GM19324 (cell line): ENCODE measurements at regions not wholly inside any gene's neighbourhood (a gene's known extent, or its start where the extent isn't known, plus 50 kb on each side); places are given as distances from the start of the nearest gene placed in this dataset.

Experiments
- ATAC-seq: cut with Tn5 transposase; IDR thresholded peaks from one replicate; pipeline ENCODE4 v1.9.1; 2021; ENCODE audit warnings: mild to moderate bottlenecking, moderate library complexity; ENCODE audit not compliant: unreplicated experiment, low FRiP score

DNA sequence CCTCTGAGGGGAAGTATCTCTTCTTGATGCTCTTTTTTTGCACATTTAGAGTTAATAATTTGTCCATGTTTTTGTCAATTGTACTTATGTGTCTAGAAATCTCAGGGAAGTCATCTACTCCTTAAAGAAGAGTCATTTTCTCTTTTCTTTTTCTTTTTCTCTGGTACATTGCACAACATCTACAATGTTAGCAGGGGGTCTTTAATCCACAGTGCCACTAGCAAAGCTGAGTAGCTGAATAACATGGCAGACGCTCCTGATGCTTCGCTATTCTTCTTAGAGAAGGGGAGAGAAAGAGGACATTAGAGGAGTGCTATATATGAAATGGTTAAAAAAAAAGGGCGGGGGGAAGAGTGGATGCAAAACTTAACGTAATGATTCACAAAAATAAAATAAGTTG is 399.6 kb upstream of the CWC22 start:
- ATAC-seq: no peak

DNA sequence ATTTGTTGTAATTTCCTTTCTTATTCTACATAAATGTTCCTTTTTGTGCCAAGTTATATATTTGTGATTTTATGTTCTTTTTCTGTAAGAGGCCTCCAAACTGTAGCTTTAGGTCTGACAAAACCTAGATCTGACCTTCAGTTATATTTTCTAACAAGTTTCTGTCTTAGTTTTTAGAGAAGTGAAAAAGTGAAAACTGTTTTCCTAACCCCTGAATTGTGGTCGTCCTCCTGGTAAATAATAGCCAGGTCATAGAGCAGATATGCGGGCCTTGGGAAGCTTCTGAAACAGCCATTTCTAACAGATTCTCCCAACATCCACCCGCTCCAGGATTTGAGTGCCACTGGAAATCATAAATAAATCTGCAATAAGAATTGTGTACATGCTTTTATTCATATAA is 398.4 kb upstream of the CWC22 start:
- ATAC-seq: no peak

GRCh38 chr2:180394305-180394704 is 387.2 kb upstream of the CWC22 start:
- no peak for ATAC-seq

DNA sequence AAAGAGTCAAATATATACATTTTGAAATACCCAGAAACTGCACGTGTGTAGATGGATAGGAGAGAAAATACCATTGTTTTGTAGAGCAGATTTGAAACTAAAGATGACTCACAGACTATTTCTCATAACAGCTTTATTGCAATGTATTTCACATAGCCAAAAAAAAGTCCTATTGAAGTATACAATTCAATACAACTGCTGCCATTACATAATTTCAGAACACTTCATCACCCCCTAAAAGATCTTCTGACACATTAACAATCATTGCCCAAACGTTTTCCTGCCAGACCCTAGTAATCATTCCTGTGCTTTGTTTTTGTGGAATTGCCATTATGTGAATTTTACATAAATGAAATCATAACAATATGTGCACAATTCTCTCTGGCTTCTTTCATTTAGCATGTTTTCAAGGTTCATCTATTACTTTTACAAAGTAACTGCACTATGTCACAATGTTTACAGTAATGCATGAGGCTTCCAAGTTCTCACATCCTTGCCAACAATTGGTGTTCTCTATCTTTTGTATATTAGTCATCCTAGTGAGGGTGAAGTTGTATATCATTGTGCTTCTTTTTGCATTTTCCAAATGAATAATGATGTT is 378.6 kb upstream of the CWC22 start:
- no peak for ATAC-seq

GRCh38 chr2:180376066-180376465 is 369.0 kb upstream of the CWC22 start:
- ATAC-seq: no peak

DNA sequence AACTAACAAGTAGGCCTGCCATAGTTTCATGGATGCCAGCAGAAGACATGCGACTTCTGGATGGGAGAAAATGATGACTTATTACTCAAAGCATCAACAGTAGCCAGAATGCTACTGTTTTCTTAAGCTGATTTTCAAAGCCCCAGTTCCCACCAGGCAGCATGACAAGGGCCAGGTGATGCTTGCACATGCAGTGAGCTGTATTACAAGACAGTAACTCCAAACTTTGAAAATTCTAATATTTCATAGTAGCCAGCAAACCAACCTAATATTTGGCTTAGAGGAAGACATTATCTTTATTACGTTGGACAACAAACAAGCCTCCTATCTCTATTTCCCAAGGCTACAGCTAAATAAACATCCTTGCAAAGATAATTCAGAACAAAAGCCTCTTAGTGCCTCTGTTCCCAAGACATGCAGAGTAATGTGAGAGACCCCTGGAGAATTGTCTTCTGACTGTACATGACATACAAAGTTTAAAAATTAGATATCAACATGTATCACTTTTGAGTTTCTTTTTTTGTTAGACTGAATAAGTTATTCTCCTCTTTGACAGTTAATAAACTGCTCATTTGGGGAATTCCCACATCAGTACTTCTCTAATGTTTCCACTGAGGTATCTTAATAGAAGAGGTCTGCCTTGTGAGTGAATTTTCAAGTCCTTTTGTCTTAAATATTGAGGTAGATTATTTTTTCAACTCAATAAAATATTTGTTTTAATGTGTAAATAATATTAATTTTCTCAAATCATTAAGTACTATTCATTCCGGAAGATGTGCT is 367.6 kb upstream of the CWC22 start:
- no peak for ATAC-seq

- ATAC-seq: no peak
Observed at GRCh38 chr2:180370511-180371205, 363.6 kb upstream of the CWC22 start.

DNA sequence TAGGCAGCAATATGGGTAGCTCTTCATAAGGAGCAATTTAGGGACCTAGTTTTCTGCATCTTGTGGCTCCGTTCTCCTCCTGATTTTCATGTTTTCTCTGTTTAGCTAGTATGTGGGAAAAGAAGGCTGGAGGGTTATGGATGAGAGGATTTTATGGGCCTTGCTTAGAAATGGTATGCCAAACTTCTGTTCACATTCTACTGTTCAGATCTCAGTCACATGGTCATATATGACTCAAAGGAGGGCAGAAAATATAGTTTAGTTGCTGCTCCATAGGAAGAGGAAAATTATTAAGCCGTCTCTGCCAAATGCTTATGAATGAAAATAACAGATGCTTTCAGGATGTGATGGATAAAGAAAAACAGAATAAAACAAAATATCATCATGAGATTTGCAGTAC is 361.8 kb upstream of the CWC22 start:
- no peak for ATAC-seq

DNA sequence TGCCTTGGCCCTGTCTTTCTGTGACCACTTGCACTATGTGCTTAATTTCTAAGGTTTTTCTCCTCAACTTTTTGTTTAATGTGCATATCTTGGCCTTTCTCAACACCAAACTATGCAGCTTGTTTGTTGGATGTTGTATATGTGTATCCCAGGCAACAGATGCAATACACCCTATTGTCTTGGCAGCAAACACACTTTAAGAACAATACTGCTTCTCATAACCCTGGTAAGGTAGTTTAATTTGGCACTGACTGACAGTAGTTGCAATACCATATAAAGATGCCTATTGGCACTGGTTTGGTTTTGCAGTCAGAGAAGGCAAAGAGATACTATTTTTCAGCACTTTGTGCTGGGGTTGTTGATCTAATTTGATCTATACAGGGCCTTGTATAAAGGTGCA is 360.7 kb upstream of the CWC22 start:
- ATAC-seq: no peak

- ATAC-seq: no peak
Observed at GRCh38 chr2:180366481-180366880, 359.4 kb upstream of the CWC22 start.

DNA sequence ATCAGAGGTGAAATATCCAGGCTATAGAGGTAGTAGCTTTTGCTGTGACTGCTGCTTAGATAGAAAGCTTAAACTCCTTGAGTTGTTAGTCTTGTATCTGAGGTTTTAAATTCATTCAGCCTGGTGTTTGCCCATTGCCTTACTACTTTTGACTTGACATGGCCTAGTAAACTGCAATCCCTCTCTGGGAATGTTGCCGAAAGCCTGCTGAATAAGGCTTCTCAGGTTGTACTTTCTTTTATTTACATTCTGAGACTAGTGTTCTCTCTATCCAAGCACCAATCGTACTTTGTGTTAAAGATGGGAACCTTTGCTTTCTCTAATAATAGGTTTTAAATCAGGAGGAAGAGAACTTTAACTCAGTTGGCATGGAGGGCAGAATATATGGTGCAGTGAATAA is 357.6 kb upstream of the CWC22 start:
- ATAC-seq: no peak

DNA sequence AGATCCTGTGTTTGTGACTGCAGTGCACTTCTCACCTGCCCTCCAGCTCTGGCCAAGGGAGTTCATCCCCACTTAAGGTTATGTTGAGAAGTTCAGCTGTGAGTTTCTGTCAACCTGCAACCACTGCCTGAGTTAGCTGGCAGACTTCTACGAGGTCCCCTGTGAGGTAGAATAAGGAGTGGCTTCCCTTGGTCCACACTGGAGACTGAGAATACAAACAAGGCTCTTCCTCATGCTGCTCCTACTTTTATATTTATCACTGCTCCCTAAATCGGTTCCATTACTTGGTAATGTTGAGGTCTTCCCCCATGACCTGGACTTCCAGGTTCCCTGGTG is 353.2 kb upstream of the CWC22 start:
- peak; percentile 61 for ATAC-seq

DNA sequence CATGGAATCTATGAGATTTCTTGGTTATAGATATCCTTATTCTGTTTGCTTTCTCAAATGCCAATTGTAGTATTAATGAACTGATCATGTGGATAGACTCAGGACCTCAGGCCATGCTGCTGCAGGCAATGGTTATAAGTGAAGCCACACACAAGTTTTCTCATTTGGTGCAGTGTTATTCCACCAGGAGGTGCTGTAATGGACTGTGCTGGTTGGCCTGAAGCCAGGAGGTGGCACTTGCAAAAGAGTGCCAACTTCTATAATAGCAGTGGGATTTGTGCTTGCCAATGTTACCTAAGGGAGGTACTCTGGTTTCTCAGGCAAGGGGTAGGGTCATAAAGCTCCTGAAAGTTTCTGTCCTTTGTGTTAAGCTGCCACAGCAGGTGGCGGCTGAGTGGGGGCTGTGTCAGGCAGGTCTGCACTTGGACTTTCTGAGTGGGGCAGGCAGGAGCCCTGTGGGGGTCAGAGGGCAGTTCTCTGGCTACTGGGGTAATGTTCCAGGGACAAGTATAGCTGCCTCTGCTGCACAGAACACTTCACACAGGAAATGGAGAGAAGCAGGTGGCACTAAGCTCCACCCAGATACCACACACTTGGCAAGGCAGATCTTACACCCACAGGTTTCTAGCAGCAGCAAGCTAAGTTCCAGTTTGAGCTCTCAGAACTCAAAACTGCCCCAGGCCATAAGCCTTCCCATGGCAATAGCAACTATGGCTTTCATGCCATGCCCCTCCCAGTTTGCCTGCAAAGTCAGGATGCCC is 352.6 kb upstream of the CWC22 start:
- ATAC-seq: peak; percentile 99

DNA sequence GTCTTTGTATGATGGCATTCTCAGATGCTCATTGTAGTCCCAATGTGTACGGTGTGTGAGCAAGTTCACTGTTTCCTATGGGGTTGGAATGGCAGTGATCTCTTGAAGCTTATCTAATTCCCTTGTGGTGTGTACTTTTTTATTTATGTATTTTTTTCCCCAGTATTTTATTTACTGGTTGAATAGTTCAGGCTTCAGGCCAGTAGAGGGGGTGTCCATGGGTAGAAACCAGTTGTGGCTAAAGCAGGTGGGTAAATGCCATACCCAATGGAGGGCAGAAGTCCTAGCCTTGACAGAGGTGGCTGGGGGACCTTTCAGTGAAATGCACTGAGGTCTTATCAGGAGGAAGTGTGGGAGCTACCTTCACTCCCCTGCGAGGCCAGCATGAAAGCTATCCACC is 351.4 kb upstream of the CWC22 start:
- ATAC-seq: no peak

- ATAC-seq: no peak
Observed at GRCh38 chr2:180356676-180357075, 349.6 kb upstream of the CWC22 start.

- ATAC-seq: no peak
Observed at GRCh38 chr2:180352620-180353019, 345.5 kb upstream of the CWC22 start.

DNA sequence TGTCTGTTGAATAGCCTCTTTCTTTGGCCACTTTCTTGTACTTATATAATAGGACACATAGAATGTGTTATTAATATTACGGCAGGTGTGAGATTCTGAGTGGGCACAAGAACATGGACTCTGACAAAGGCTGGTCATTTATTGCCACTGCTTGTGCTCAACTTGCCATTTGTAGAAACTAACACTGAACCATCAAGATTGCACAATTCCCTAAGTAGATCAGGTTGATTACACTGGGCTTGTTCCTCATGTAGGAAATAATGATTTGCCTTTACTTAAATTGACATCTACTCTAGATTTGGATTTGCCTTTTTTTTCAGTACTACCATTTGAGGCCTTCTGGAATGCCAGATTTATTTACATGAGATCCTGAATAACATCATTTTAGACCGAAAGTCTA is 342.7 kb upstream of the CWC22 start:
- no peak for ATAC-seq

DNA sequence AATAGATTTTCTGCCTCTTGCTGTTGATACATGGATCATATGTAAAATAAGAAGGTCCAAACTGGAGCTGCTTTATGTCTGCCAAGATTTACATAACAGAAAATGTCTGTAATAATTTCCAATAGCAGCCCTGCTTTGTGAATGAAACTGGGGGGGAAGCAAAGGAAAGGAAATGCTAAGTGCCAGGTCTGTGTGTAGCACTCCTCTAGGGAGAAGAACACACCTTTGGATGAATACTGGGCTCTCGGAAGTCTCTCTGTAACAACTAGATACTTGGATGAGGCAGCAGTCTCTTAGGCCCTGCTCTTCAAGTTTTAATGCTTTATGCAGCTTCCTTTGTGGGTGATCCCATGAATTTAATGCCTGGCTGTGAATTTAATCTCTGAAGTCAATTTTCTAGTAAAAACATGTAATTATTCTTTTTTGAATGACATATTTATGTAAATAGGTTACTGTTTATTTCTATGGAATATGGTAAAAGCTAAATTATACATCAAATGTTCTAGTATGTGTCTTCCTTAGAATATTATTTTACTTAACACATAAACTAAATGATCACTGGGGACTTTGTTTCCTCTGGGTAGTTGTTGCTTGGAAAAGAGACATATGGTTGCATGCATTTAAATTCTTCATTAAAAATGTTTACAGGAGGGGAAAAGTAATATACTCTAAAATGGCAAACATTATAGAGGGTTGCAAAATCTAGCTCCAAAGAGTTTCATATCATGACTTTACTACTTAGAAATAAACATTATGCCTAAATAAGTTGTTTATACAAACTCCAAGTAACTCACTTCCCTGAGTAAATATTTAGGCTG is 336.6 kb upstream of the CWC22 start:
- no peak for ATAC-seq

GRCh38 chr2:180337136-180337535 is 330.0 kb upstream of the CWC22 start:
- ATAC-seq: no peak

DNA sequence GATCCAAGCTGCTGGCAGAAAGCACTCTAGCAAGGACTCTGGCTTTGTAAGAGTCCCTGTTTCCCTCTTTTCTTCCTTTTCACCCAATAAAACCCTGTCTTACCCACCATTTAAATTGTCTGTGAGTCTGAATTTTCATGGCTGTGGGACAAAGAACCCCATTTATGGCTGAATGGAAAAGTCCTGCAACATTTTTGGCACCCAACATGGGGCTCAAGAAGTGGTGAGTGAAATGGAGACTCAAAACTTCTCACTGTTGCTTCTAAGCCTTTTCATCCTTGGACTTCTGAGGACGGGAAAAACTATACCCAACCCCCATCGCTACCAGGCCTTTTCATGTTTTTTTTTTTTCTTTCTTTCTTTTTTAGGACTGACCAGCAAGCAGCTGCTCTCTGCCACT is 329.5 kb upstream of the CWC22 start:
- ATAC-seq: no peak
